Left lung (tissue), 4 donors: ENCODE measurements at regions not wholly inside any gene's neighbourhood (a gene's known extent, or its start where the extent isn't known, plus 50 kb on each side); places are given as distances from the start of the nearest gene placed in this dataset.

Experiments
- ATAC-seq: fragments of 200-7000 bp; cut with Tn5 transposase; one replicate; pipeline ENCODE4 v1.9.1; 2020; ENCODE audit warnings: moderate library complexity
- DNase-seq, 4 donors: peaks; one replicate each; pipeline ENCODE4 v3.0.0-alpha.2; 2013 to 2020
- H3K27ac ChIP-seq, 2 donors: fragments of 200-600 bp; sonication (generic) in 1 of 2; one replicate each; pipeline versions ENCODE4 v1.5.0 to v1.8.0; 2020 to 2021
- H3K27me3 ChIP-seq, 2 donors: fragments of 200-600 bp; sonication (generic) in 1 of 2; one replicate each; pipeline versions ENCODE4 v1.5.0 to v1.8.0; 2020 to 2021
- H3K36me3 ChIP-seq, 2 donors: fragments of 200-600 bp; sonication (generic) in 1 of 2; one replicate each; pipeline versions ENCODE4 v1.5.0 to v1.8.0; 2020 to 2021
- H3K4me1 ChIP-seq, 2 donors: fragments of 200-600 bp; one replicate each; pipeline ENCODE4 v1.8.0; 2021
- H3K4me3 ChIP-seq, 2 donors: fragments of 200-600 bp; sonication (generic) in 1 of 2; one replicate each; pipeline versions ENCODE4 v1.5.0 to v1.8.0; 2020 to 2021; ENCODE audit warnings: mild to moderate bottlenecking in 1 of 2
- H3K9me3 ChIP-seq, 2 donors: fragments of 200-600 bp; sonication (generic) in 1 of 2; one replicate each; pipeline versions ENCODE4 v1.5.0 to v1.8.0; 2020 to 2021
- CTCF ChIP-seq, 2 donors: fragments of 200-600 bp; sonication (generic) in 1 of 2; IDR thresholded peaks; one replicate each; pipeline versions ENCODE4 v1.5.0 to v1.8.0; 2021; ENCODE audit warnings: antibody characterized with exemption in 2 of 2
- intact Hi-C, 2 donors: fragments of 100-400 bp; cut with DNase I; formaldehyde crosslinking; loops; one replicate each; pipeline versions ENCODE4 v1.11.2 to v1.14.2; 2022
- donor health status: DM: no; HTN: yes; CAD: no.
- donor health status: DM: no; HTN: no; CAD: no.

DNA sequence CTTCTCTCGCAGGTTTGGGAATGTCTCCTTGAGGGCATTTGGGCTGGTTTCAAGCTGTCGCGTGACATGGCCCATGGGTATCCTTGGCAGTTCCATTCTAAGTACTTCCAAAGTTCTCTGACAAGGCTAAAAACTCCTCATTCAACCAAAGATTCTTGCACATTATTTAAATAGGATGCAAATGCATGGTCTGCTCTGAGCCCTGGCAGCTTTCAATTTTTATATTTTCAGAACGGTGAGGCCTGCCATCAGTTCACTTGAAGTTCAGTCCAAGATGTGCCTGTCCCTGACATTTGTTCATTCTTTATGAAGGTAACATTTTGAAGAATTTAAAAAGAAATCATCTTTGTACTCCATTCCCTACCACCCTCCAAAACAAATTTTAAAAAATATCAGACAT is 160.0 kb downstream of the KCNA5 start:
- Histone ChIP-seq H3K36me3 (no peaks in the 10 kb centered on the region), H3K4me1 (no peaks in the 10 kb centered on the region), H3K9me3 (no peaks in the 10 kb centered on the region), H3K27me3 (peaks cover 0 to 21% of the 10 kb centered on the region in 2 donors), H3K27ac (no peak overlapping the region), H3K4me3 (no peak overlapping the region)
- no peak for ATAC-seq
- DNase-seq, result no peak
- no peak for TF ChIP-seq CTCF (IDR thresholded peaks at IDR 0.05)
- intact Hi-C loops, result loop anchor here in 1 of 2 donors (10.0 kb wide), 1 partner anchor 211 kb away; no protein-coding TSS in a partner anchor

DNA sequence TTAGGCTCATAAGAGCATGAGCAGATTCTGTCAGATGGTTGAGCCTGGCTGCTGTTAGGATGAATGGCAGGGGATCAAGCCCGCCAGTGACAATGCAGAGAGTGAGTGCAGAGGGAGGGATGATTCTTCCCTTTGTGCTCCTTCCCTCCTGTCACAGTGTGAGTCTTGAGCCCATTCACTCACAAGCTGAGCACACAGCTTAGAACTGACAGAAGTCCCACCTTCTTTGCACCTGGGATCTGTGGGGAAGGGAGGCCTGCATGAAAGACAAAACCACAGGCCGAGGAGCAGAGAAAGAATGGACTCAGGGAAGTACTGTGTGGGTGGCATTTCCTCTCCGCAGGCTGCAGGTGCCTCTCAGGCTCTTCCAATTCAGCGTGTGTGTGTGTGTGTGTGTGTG is 160.6 kb downstream of the KCNA5 start:
- no peaks in the 10 kb centered on the region for H3K4me1 ChIP-seq
- intact Hi-C loops, result loop anchor here in 1 of 2 donors (10.0 kb wide), 1 partner anchor 211 kb away; no protein-coding TSS in a partner anchor
- H3K4me3 ChIP-seq, result no peak overlapping the region

DNA sequence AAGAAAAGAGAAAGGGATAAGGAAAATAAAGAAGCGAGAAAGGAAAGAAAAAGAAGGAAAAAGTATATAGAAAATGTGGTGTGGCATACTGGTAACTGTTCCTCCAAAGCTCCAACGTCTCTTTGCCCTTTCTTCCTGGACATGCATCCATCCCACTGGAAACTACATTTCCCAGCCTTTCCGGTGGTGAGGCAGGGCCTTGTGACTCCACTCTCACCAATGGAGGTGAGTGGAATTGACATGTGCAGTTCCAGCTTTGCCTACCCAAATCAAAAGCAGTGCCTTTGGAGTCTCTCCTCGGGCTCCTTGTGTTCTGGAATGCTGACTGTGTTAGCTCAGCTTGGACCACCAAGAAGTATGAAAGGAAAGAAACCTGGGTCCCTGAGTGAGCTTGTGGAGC is 161.2 kb downstream of the KCNA5 start:
- peaks cover 0 to 14% of the 10 kb centered on the region in 2 donors for H3K27me3 ChIP-seq
- no peaks in the 10 kb centered on the region for H3K36me3 ChIP-seq
- H3K9me3 ChIP-seq, result no peaks in the 10 kb centered on the region
- H3K4me1 ChIP-seq, result no peaks in the 10 kb centered on the region
- no peak overlapping the region for H3K4me3 ChIP-seq
- H3K27ac ChIP-seq, result no peak overlapping the region
- DNase-seq (no peak), ATAC-seq (no peak)
- intact Hi-C loops, result loop anchor here in 1 of 2 donors (10.0 kb wide), 1 partner anchor 210 kb away; no protein-coding TSS in a partner anchor
- TF ChIP-seq CTCF (IDR thresholded peaks at IDR 0.05), result no peak

More for the DNA sequence above, 160.6 kb downstream of the KCNA5 start:
- no peak for TF ChIP-seq CTCF (IDR thresholded peaks at IDR 0.05)
- no peaks in the 10 kb centered on the region for H3K9me3 ChIP-seq
- DNase-seq, result no peak
- ATAC-seq, result no peak
- no peaks in the 10 kb centered on the region for H3K36me3 ChIP-seq
- H3K27ac ChIP-seq, result no peak overlapping the region
- peaks cover 0 to 19% of the 10 kb centered on the region in 2 donors for H3K27me3 ChIP-seq

DNA sequence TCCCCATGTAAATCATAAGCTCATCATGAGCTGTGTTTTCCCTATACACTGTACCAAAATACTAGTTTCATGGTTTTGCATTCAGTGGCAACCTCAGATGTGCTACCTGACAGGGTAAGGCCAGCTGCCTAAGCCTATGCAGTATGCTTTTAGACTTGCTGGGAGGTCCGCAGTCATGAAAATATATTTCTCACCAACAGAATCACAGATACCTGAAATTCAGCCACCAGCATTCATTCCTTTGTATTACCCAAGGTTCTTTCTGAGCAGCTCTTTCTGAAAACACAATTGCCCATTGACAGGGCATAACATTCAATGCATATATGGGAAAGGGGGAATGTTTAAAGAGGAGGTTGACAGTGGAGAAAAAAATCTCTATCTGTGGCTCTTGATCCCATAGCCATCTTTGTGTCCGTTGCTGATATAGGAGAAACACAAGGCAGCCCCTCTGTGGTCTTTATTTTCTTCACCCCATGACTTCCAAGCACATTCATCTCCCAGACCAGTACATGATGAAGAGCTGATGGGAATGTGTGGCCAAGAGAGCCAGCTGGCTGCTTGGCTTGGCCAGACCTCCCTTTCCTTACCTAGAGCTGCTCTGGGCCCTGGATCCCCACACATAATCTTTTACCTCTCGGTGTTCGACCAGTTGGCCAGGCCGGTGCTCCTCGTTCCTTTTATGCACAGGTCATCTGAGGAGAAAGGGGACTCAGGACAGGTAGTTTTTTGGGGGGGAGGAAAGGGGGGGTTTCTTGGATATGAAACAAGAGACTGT is 162.9 kb downstream of the KCNA5 start:
- intact Hi-C loops, result loop anchor here in 1 of 2 donors (10.0 kb wide), 1 partner anchor 208 kb away; no protein-coding TSS in a partner anchor
- no peak overlapping the region for H3K27ac ChIP-seq
- H3K9me3 ChIP-seq, result no peaks in the 10 kb centered on the region

More for the DNA sequence above, 162.9 kb downstream of the KCNA5 start:
- Histone ChIP-seq H3K36me3 (no peaks in the 10 kb centered on the region), H3K27me3 (no peaks in the 10 kb centered on the region), H3K4me1 (no peaks in the 10 kb centered on the region), H3K4me3 (no peak overlapping the region)
- no peak for ATAC-seq
- TF ChIP-seq CTCF (IDR thresholded peaks at IDR 0.05), result no peak
- DNase-seq, result no peak
